Nephron progenitor cell (in vitro differentiated cells): ENCODE measurements at regions not wholly inside any gene's neighbourhood (a gene's known extent, or its start where the extent isn't known, plus 50 kb on each side); places are given as distances from the start of the nearest gene placed in this dataset.
"Not testable (repeated sequence)": the region's sequence is repeated elsewhere in the genome, so short reads cannot be mapped to it uniquely, and the experiment has no call there.

Experiments used
- DNase-seq: peaks from one replicate; pipeline ENCODE4 v3.0.0; 2021
- H3K27ac Mint-ChIP-seq: 2 replicates; pipeline ENCODE4 v1.8.0; 2021; ENCODE audit warnings: mild to moderate bottlenecking, moderate library complexity, mixed read lengths
- H3K27me3 Mint-ChIP-seq: 2 replicates; pipeline ENCODE4 v1.8.0; 2021; ENCODE audit warnings: mild to moderate bottlenecking, low read depth, mixed read lengths; ENCODE audit not compliant: poor library complexity
- H3K36me3 Mint-ChIP-seq: 2 replicates; pipeline ENCODE4 v1.8.0; 2021; ENCODE audit warnings: low read depth, mixed read lengths
- H3K4me1 Mint-ChIP-seq: 2 replicates; pipeline ENCODE4 v1.8.0; 2021; ENCODE audit warnings: mixed read lengths
- H3K4me3 Mint-ChIP-seq: 2 replicates; pipeline ENCODE4 v1.8.0; 2021; ENCODE audit warnings: mild to moderate bottlenecking, moderate library complexity, mixed read lengths
- H3K9me3 Mint-ChIP-seq: 2 replicates; pipeline ENCODE4 v1.8.0; 2021; ENCODE audit warnings: mild to moderate bottlenecking, moderate library complexity, mixed read lengths
- TF ChIP-seq, protein P1 (sequence below): fragments of 200-600 bp; sonication (generic); IDR thresholded peaks from 2 replicates; pipeline ENCODE4 v1.5.0; 2021; ENCODE audit warnings: antibody characterized with exemption

GRCh38 chr5:167381457-167381856, 910.0 kb upstream of the WWC1 start:
- Mint-ChIP-seq H3K4me3 (no peak overlapping the region), H3K27me3 (peaks cover 6% of the 10 kb centered on the region), H3K4me1 (peaks cover 9% of the 10 kb centered on the region), H3K36me3 (no peaks in the 10 kb centered on the region), H3K27ac (no peak overlapping the region), H3K9me3 (no peaks in the 10 kb centered on the region)
- DNase-seq = no peak
- TF ChIP-seq, protein P1, sequence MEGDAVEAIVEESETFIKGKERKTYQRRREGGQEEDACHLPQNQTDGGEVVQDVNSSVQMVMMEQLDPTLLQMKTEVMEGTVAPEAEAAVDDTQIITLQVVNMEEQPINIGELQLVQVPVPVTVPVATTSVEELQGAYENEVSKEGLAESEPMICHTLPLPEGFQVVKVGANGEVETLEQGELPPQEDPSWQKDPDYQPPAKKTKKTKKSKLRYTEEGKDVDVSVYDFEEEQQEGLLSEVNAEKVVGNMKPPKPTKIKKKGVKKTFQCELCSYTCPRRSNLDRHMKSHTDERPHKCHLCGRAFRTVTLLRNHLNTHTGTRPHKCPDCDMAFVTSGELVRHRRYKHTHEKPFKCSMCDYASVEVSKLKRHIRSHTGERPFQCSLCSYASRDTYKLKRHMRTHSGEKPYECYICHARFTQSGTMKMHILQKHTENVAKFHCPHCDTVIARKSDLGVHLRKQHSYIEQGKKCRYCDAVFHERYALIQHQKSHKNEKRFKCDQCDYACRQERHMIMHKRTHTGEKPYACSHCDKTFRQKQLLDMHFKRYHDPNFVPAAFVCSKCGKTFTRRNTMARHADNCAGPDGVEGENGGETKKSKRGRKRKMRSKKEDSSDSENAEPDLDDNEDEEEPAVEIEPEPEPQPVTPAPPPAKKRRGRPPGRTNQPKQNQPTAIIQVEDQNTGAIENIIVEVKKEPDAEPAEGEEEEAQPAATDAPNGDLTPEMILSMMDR = no peak

DNA sequence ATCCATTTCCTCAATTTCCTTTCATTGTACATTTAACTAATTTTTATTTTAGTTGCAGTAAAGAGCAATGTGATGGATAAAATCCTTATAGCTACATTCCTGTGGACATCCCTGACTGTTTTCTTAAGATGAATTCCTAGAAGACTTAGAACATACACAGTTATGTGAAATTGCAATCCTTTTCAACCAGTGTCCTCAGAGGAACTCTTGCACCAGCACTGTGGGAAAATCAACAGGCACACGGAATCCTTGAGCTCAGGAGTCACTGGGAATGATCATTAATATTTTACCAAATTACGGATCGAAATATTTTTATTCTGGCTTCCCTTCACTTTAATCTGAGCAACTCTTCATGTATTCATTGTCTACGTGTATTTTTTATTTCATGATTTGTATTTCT, 901.9 kb upstream of the WWC1 start:
- H3K4me3 Mint-ChIP-seq = no peak overlapping the region
- DNase-seq = no peak
- H3K36me3 Mint-ChIP-seq = no peaks in the 10 kb centered on the region
- H3K27ac Mint-ChIP-seq = no peak overlapping the region
- peaks cover 10% of the 10 kb centered on the region for H3K9me3 Mint-ChIP-seq
- H3K4me1 Mint-ChIP-seq = no peaks in the 10 kb centered on the region
- H3K27me3 Mint-ChIP-seq = no peaks in the 10 kb centered on the region
- TF ChIP-seq, protein P1 = no peak

DNA sequence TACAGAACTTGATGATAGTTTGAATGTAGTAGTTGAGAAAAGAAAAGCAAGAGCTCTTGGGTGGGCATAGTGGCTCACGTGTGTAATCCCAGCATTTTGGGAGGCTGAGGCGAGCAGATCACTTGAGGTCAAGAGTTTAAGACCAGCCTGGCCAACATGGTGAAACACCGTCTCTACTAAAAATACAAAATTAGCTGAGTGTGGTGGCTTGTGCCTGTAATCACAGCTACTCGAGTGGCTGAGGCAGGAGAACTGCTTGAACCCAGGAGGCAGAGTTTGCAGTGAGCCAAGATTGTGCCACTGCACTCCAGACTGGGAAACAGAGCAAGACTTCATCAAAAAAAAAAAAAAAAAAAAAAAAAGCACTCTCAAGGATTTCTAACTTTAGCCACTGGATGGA, 900.2 kb upstream of the WWC1 start:
- not testable (repeated sequence) for H3K27me3 Mint-ChIP-seq, H3K4me1 Mint-ChIP-seq, H3K27ac Mint-ChIP-seq, H3K4me3 Mint-ChIP-seq, DNase-seq, H3K36me3 Mint-ChIP-seq
- H3K9me3 Mint-ChIP-seq = peaks cover 10% of the 10 kb centered on the region

- Mint-ChIP-seq H3K4me1 (no peaks in the 10 kb centered on the region), H3K36me3 (no peaks in the 10 kb centered on the region), H3K27me3 (no peaks in the 10 kb centered on the region), H3K27ac (no peak overlapping the region), H3K4me3 (no peak overlapping the region), H3K9me3 (peaks cover 7% of the 10 kb centered on the region)
- TF ChIP-seq, protein P1 = no peak
- DNase-seq = no peak
Observed at GRCh38 chr5:167392240-167392639, 899.2 kb upstream of the WWC1 start.

DNA sequence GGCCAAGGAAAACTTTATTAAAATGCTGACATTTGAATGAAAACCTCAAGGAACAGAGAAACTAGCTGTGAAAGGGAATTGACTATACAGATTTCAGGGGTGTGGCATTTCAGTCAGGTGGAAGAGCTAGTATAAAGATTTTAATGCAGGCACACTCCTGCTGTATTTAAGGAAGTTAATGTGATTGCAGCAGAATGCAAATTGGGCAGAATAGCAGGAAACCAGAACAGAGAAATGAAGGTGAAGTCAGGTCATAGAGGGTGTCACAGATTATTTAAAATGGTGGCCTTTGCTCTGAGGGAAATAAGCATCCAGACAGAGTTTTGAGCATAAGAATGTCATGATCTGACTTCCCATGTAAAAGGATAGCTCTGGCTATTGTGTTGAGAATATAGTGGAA, 898.1 kb upstream of the WWC1 start:
- no peaks in the 10 kb centered on the region for H3K36me3 Mint-ChIP-seq
- H3K9me3 Mint-ChIP-seq = no peaks in the 10 kb centered on the region
- TF ChIP-seq, protein P1 = no peak
- no peak overlapping the region for H3K4me3 Mint-ChIP-seq
- H3K4me1 Mint-ChIP-seq = no peaks in the 10 kb centered on the region
- peaks cover 4% of the 10 kb centered on the region for H3K27me3 Mint-ChIP-seq
- no peak overlapping the region for H3K27ac Mint-ChIP-seq
- DNase-seq = no peak

DNA sequence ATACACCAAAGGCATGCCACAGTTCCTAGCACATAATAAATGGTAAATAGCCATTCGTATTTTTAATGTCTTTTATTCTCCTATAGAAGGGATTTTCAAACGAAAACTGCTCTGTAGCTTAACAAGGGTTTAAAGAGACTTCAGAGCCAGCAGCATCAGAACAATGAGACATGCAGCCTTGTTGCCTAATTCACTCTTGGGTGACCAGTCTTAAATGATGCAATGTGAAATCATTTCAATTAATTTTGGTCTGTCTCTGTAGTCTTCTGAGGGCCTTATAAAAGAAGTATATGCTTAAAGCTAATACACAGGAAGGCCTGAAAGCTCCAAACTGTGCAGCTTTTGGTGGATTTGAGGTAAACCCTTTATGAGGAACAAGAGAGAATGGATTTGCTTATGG, 888.8 kb upstream of the WWC1 start:
- H3K36me3 Mint-ChIP-seq = no peaks in the 10 kb centered on the region
- H3K4me3 Mint-ChIP-seq = no peak overlapping the region
- H3K4me1 Mint-ChIP-seq = no peaks in the 10 kb centered on the region
- TF ChIP-seq, protein P1 = no peak
- H3K27ac Mint-ChIP-seq = no peak overlapping the region
- peaks cover 4% of the 10 kb centered on the region for H3K27me3 Mint-ChIP-seq
- no peaks in the 10 kb centered on the region for H3K9me3 Mint-ChIP-seq
- DNase-seq = no peak
